ENCODE measurements at regions not wholly inside any gene's neighbourhood (a gene's known extent, or its start where the extent isn't known, plus 50 kb on each side); places are given as distances from the start of the nearest gene placed in this dataset.

- TF ChIP-seq CTCF (conservative IDR thresholded peaks at IDR 0.05; ENCODE audit: low read depth, low read length) (no peak), POLR2A (IDR thresholded peaks at IDR 0.05; ENCODE audit: low read depth, low read length) (no peak), CEBPB (IDR thresholded peaks at IDR 0.05; ENCODE audit: low read depth, low read length) (no peak), SMC3 (IDR thresholded peaks at IDR 0.05; ENCODE audit: low read depth, low read length) (no peak), MXI1 (IDR thresholded peaks at IDR 0.05; ENCODE audit: borderline replicate concordance, low read depth, low read length) (no peak), RCOR1 (IDR thresholded peaks at IDR 0.05; ENCODE audit: insufficient replicate concordance, low read length) (no peak), RAD21 (IDR thresholded peaks at IDR 0.05; ENCODE audit: low read length) (no peak), RFX5 (IDR thresholded peaks at IDR 0.05; ENCODE audit: low read depth, low read length) (no peak), MAFK (IDR thresholded peaks at IDR 0.05; ENCODE audit: low read depth, low read length) (no peak), FOS (IDR thresholded peaks at IDR 0.05; ENCODE audit: low read depth, low read length) (no peak), CHD1 (IDR thresholded peaks at IDR 0.05; ENCODE audit: low read depth, low read length) (no peak), MAZ (IDR thresholded peaks at IDR 0.05; ENCODE audit: borderline replicate concordance, low read depth, low read length) (no peak)
Measured at GRCh38 chr7:120171406-120171805, 101.6 kb upstream of the KCND2 start.

Measured in IMR-90 (cell line).